ENCODE measurements at regions not wholly inside any gene's neighbourhood (a gene's known extent, or its start where the extent isn't known, plus 50 kb on each side); places are given as distances from the start of the nearest gene placed in this dataset.
"Not testable (repeated sequence)": the region's sequence is repeated elsewhere in the genome, so short reads cannot be mapped to it uniquely, and the experiment has no call there.

- DNase-seq: not testable (repeated sequence)
Observed at GRCh38 chr2:123618642-123619041, 406.4 kb upstream of the CNTNAP5 start.

DNA sequence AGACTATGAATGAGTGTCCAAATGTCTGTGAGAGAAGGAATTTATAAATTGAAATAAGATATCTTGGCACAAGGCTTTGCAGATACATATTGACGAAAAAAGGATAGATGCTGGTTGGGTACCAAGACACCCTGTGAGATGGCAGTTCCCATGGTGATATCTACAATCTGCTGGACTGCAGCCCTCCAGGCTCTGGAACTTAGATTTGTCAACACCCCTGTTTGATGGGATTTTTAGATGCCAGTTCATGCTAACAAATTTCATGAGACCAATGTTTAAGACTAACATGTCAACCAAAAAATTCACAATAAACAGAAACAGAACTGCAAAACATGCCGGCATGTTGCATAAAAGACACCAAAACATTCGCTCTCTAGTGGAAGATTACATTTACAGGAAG, 400.3 kb upstream of the CNTNAP5 start:
- no peak for DNase-seq

DNA sequence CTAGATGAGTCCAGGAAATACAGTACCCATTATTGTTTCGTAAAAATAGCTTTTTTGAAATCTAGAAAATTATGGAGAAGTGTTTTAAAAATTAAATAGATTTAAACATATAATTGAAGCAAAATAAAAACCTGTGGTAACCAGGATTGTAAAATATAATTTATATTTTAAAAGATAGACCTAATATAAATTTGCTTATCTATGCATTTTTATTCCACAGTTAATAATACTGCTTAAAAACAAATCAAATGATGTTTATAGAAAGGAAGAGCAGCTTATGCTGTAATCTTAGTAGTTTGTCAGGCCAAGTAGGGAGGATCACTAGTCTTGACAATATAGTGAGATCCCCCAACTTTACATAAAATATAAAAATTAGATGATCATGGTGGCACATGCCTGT, 388.9 kb upstream of the CNTNAP5 start:
- DNase-seq: no peak

GRCh38 chr2:123640685-123641335, 384.3 kb upstream of the CNTNAP5 start:
- DNase-seq: no peak

GRCh38 chr2:123644053-123644452, 381.0 kb upstream of the CNTNAP5 start:
- DNase-seq: no peak

DNA sequence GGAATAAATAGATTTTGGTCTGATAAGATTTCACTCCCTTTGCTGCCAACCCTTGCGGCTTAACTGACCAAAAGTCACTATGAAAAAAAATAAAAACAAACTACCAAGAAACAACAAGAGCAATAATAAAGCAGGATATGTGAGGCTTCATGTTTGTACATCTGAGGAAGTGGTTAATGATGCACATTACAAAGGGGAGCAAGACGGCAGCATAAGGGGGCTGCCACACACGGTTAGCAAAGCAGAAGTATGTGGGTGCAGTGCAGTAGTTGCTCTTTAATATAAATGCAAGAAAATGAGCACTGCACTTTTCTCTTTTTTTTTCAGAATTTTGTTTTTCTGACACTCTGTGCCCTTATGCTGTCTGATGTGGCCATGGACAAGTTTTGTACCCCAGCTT, 377.1 kb upstream of the CNTNAP5 start:
- no peak for DNase-seq

DNA sequence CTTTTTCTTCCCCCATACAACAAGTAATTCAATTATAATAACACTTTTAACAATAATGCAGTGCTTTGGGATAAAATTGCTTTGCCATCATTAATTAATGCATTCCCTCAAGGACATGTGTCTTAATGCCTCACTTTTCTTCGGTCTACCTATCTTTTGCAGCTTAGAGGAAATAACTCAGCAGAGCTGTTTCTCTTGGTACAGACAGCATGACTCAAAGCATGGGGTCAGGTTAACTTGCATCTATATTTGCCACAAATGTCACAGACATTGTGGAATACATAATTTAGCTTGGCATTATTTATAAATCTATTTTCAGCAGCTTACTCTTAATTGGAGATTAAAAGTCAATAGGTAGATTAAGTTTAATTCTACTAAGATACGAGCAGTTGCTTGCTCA, 376.1 kb upstream of the CNTNAP5 start:
- no peak for DNase-seq

DNA sequence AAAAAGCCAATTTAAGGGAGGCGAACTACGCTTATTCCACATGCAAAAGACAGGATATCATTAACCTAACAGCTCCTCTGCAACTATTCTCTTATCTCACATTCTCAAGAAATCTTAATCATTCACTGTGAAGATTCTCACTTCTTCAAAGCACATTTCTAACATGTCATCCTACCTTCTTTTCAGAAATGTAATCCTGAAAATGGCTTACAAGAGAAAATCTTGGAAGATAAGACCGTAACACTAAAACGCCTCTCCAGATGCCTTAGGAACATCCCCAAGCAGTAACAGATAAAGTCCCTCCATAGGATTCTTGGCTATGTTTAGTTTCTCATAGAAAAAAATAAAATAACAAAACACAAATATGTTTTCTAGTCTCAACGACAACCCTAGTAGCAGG, 373.9 kb upstream of the CNTNAP5 start:
- no peak for DNase-seq

DNA sequence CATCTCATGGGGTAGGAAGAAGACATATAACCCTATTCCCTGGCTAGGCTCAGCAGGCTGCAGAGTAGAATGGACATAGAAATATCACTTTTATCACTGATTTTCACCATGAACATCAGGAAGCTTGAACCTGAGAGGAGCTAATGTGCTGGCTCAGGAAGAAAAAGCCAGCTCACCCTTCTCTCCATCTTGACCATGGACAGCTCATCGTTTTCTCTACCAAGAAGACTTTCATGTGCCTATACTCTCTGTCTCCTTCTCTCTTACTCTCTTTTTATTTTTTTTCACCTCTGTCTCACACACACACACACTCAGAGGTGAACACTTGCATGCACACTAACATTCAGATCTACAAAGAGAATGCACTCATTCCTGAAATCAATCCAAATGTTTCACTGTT, 372.8 kb upstream of the CNTNAP5 start:
- no peak for DNase-seq

DNA sequence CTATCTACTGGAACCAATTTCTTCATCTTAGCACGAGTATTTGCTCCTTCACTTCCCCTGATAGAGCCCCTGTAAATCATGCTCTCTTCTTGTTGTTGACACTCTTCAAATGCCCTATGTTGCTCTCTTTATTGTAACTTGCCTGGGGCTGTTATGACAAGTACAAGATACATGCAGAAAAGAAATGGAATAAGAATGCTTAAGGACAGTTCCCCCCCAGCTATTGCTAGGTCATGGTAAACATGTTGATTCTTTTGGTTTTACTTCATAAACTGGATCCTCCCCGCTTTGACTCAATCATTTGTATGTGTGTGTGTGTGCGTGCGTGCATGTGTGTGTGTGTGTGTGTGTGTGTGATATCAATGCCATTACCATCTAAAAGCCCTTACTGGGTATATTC, 368.5 kb upstream of the CNTNAP5 start:
- DNase-seq: no peak

GRCh38 chr2:123659120-123659519, 366.0 kb upstream of the CNTNAP5 start:
- no peak for DNase-seq

DNA sequence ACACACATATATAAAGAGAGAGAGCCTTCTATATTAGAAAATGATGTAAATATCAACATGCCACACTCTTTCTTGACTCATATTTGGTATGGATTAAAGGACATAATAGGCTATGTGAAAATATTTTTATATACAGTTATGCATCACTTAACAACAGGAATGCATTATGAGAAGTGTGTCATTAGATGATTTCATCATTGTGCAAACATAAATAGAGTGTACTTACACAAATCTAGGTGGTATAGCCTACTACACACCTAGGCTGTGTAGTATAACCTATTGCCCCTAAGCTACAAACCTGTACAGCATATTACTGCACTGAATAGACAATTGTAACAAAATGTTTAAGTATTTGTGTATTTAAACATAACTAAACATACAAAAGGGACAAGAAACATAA, 354.8 kb upstream of the CNTNAP5 start:
- no peak for DNase-seq

- not testable (repeated sequence) for DNase-seq
Observed at GRCh38 chr2:123683797-123684196, 341.3 kb upstream of the CNTNAP5 start.

- no peak for DNase-seq
Observed at GRCh38 chr2:123687064-123687463, 338.0 kb upstream of the CNTNAP5 start.

DNA sequence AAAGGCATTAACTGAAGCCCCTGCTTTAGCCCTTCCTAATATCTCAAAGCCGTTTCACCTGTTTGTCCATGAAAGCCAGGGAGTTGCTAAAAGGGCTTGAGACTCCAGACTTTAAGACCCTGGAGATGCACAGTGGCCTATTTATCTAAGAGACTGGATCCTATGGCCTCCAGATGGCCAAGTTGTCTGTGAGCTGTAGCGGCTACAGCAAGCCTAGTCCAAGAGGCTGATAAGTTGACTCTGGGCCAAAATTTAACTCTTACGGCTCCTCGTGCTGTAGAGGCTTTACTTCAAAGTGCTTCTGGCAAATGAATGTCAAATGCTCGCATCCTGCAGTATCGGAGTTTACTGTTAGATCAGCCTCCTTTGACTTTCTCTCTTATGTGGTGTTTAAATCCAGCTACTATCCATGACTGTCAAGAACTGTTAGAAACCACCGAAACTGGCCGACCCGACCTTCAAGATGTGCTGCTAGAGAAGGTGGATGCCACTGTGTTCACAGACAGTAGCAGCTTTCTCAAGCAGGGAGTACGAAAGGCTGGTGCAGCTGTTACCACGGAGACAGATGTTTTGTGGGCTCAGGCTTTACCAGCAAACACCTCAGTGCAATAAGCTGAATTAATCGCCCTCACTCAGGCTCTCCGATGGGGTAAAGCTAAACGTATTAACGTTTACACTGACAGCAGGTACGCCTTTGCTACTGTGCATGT, 336.7 kb upstream of the CNTNAP5 start:
- DNase-seq: no peak

GRCh38 chr2:123692121-123692520, 333.0 kb upstream of the CNTNAP5 start:
- DNase-seq: no peak

GRCh38 chr2:123693836-123694235, 331.3 kb upstream of the CNTNAP5 start:
- no peak for DNase-seq

GRCh38 chr2:123695426-123695825, 329.7 kb upstream of the CNTNAP5 start:
- DNase-seq: no peak

- no peak for DNase-seq
Observed at GRCh38 chr2:123696021-123696420, 329.1 kb upstream of the CNTNAP5 start.

- DNase-seq: no peak
Observed at GRCh38 chr2:123696799-123697410, 328.2 kb upstream of the CNTNAP5 start.

DNA sequence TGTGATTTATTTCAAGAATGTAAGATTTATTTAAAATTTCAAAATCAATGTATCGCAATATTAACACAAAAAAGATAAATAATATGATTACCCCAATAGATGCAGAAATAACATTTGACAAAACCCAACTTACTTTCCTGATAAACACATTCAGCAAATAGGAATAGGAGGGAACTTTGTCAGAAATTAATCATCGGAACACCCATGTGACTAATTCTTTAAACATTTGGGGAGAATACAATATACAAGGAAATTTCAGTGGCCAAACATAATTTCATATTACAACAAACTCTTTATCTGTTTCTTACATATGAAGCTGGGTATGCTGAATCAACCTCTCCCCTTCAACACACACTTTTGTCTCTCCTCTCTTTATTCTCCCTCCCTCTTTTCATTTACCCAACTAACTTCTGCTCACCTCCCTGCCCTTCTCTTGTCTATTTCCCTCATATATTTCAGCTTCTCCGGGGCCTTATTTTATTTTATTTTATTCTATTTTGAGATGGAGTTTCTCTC, 309.6 kb upstream of the CNTNAP5 start:
- no peak for DNase-seq

GRCh38 chr2:123717636-123718334, 307.3 kb upstream of the CNTNAP5 start:
- no peak for DNase-seq

GRCh38 chr2:123720760-123721159, 304.3 kb upstream of the CNTNAP5 start:
- peak; percentile 75 to 91 for DNase-seq

- DNase-seq: peak in 1 of 2 experiments; percentile 59
Observed at GRCh38 chr2:123723706-123724105, 301.4 kb upstream of the CNTNAP5 start.

Measured in NCI-H2081 (cell line).